Stimulated activated CD8-positive, alpha-beta memory T cell treated with anti-CD3 and anti-CD28 coated beads, Interleukin-4, amount 100 ng/mL, for 4 hours (primary cell): ENCODE measurements at regions not wholly inside any gene's neighbourhood (a gene's known extent, or its start where the extent isn't known, plus 50 kb on each side); places are given as distances from the start of the nearest gene placed in this dataset.
"Not testable (repeated sequence)": the region's sequence is repeated elsewhere in the genome, so short reads cannot be mapped to it uniquely, and the experiment has no call there.

Source experiments
- DNase-seq, 2 donors: peaks; one replicate each; pipeline ENCODE4 v3.0.0-alpha.2; 2020; ENCODE audit warnings: low read depth in 2 of 2, low spot score in 1 of 2

DNA sequence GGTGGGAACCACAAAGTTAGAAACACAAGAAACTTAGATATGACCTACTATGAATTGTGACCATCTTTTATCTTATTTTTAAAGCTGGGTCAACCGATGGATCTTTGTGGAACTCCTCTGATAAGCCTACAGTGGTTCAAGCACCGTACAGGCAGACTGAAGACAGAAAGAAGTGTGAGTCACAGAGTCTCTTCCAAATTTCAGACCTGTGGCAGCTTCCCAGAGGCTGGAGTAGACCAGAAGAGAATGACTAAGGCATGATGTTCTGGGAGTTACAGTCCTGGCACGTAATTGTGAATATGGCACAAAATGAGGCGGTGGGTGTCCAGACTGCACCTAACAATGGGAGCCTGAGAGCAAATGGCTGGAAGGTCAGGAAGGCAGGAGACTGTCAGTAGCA is 70.0 kb downstream of the LMO4 start:
- no peak for DNase-seq

DNA sequence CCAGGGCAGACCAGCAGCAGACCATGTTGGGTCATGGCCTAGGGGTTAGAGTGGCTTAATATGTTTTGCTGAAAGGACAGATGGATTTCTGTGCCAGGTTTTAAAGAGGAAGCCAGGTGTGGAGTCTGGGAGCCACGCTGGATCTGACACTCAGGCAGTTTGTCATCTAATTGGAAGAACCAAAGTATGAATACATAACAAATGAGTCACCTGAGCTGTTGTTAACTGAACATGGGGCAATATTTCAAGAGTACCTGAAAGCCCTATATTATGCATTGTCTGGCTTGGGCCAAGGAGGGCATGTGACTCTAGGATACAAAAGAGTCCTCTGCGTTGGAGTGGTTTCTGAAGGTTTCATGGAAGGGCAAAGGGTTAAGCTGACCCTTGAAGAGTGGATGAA is 70.6 kb downstream of the LMO4 start:
- DNase-seq = no peak

GRCh38 chr1:87399701-87400100 is 71.0 kb downstream of the LMO4 start:
- no peak for DNase-seq

GRCh38 chr1:87400813-87401212 is 72.1 kb downstream of the LMO4 start:
- DNase-seq = no peak

- no peak for DNase-seq
Measured at GRCh38 chr1:87402241-87403002, 73.7 kb downstream of the LMO4 start.

GRCh38 chr1:87403061-87403820 is 74.6 kb downstream of the LMO4 start:
- DNase-seq = no peak

- DNase-seq = no peak
Measured at GRCh38 chr1:87404296-87404695, 75.6 kb downstream of the LMO4 start.

DNA sequence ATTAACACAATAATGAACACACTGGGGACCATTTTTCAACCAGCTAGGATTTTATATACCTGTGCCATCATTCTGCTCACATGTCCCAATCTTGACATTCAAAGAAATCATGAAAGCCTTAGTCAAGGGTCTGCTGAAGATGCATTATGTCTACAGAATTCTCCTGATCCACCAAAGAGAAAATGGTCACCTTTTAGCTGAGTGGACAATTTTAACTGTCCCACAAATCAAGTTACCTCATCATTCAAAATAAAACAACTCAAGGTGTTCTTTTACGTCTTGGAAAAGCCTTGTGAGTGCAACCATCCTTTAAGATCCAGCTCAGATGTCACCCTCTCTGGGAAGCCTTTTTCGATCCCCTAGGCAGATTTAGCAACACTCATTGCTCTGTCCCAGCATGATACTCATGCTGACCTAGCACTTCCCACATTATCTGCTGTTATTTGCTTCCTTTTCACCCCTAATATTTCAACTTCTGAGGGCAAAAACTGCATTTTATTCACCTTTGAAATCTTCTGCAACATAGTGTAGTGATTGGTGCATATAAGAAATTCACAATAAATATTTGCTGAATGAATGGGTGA is 80.1 kb downstream of the LMO4 start:
- DNase-seq = no peak

- DNase-seq = no peak
Measured at GRCh38 chr1:87410776-87411480, 82.2 kb downstream of the LMO4 start.

- not testable (repeated sequence) for DNase-seq
Measured at GRCh38 chr1:87413846-87414245, 85.2 kb downstream of the LMO4 start.

- DNase-seq = no peak
Measured at GRCh38 chr1:87418048-87418447, 89.4 kb downstream of the LMO4 start.

DNA sequence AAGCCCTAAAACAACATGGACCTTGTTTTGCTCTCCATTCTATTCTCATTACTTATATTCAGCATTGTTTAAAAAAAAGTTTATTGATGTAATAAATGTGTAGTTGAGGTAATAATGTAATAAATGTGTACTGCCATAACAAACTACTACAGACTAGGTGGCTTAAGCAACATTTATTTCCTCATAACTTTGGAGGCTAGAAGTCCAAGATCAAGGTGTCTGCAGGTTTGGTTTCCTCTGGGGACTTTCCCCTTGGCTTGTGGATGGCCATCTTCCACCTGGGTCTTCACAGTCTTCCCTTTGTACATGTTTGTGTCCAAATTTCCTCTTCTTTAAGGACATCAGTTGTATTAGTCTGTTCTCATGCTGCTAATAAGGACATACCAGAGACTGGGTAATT is 93.1 kb downstream of the LMO4 start:
- no peak for DNase-seq

DNA sequence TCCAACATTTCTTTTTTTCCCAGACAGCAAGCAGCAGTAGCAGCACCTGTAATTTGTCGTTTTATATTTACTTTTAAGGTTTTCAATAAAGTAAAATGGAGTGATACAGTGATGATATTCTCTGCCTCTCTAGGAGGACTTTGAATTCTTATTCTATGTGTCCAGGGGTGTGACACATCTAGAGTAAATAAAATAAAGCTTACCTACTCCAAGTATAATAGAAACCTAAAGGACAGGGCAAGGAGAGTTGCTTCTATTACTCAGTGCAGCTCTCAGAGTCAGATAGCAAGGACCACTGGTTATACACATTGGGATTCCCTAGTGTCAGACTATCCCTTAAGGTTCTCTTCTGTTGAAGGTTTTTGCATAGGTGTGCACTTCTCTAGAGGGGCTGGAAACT is 95.9 kb downstream of the LMO4 start:
- no peak for DNase-seq

- DNase-seq = no peak
Measured at GRCh38 chr1:87426463-87427249, 98.0 kb downstream of the LMO4 start.

- no peak for DNase-seq
Measured at GRCh38 chr1:87428367-87428766, 99.7 kb downstream of the LMO4 start.

GRCh38 chr1:87428883-87429282 is 100.2 kb downstream of the LMO4 start:
- no peak for DNase-seq

DNA sequence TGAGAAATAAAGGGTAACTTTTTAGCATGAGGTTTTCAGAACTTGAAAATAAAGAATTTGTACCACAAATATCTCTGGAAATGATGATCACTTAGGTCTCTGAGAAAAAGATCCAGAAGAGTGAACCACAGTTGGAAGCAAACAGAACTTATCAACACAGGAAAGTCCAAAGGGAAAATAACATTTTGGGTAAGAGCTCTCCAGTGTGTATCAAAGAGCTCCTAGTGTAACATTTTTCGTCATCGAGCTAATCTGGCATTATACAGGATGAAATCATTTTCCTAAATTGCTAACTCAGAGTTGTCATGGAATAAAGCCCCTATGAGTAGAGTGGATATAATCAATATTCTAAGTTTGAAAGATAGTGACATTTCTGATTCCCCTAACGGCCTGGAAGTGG is 104.0 kb downstream of the LMO4 start:
- no peak for DNase-seq

DNA sequence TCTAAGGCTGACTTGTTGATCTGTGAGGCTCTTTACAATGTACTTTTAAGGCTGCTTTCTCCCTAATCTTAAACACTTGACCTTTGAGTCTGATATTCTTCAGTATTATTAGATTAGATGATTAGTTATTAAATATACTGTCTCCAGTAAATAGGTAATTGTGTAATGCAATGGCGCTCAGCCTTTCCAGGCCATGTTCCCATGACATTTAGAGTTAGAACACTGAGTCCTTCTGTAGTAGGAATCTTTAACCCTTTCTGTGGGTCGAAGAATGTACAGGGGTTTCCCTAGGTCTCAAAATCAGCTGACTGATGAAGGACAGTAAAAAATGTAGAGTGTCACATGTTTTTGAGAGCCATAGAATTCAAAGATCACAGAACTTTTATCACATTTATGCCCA is 104.4 kb downstream of the LMO4 start:
- not testable (repeated sequence) for DNase-seq

DNA sequence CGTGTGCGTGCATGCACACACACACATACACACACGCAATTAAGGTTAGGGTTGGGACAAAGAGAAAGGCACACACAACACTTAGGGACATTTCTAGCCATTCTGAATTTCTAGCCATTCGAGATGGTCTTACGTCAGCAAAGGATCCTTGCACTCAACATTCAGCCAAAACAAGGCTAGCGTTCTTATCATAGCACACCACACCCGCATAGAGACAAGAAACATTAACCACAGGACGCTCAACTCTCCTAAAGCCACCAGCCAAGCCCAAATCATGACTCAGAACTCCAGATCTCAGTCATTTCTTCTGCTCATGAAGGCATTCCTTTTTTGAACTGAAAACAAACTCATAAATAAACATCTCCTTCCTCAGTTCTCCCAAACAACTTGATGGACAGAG is 106.8 kb downstream of the LMO4 start:
- DNase-seq = no peak

DNA sequence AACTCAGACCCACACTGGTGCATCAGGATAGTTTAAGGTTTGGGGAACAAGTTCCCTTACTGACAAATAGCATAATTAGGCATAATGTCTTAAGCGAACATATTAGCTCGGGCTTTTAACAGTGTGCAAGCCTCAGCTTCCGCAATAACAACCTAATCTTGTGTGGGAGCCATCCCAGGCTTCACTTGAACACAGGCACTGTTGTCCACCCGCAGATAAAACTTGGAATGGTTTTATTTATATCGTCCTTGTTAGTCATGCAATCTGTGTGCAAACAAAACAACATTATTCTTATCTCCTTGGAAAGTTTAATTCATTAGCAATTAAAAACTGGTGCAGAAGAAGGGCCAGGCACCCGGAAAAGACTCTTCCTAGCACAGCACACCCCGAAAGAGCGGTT is 107.4 kb downstream of the LMO4 start:
- DNase-seq = not testable (repeated sequence)

GRCh38 chr1:87436534-87436933 is 107.9 kb downstream of the LMO4 start:
- DNase-seq = no peak
